GM18870 (cell line): ENCODE measurements at regions not wholly inside any gene's neighbourhood (a gene's known extent, or its start where the extent isn't known, plus 50 kb on each side); places are given as distances from the start of the nearest gene placed in this dataset.

Experiments used
- ATAC-seq: cut with Tn5 transposase; IDR thresholded peaks from one replicate; pipeline ENCODE4 v1.9.1; 2021; ENCODE audit warnings: moderate library complexity; ENCODE audit not compliant: unreplicated experiment

- ATAC-seq = no peak
These were observed 98.3 kb upstream of the ABI3BP start for GRCh38 chr3:101091489-101091888.

GRCh38 chr3:101085752-101086151, 92.5 kb upstream of the ABI3BP start:
- ATAC-seq = no peak

GRCh38 chr3:101084404-101084803, 91.2 kb upstream of the ABI3BP start:
- ATAC-seq = no peak

- no peak for ATAC-seq
These were observed 88.8 kb upstream of the ABI3BP start for GRCh38 chr3:101081999-101082398.

GRCh38 chr3:101081446-101081845, 88.2 kb upstream of the ABI3BP start:
- ATAC-seq = no peak

GRCh38 chr3:101077361-101078011, 84.3 kb upstream of the ABI3BP start:
- no peak for ATAC-seq

- no peak for ATAC-seq
These were observed 81.3 kb upstream of the ABI3BP start for GRCh38 chr3:101074518-101074917.

GRCh38 chr3:101072300-101072699, 79.1 kb upstream of the ABI3BP start:
- no peak for ATAC-seq

GRCh38 chr3:101070799-101071121, 77.5 kb upstream of the ABI3BP start:
- ATAC-seq = no peak

- ATAC-seq = peak; percentile 50
These were observed 76.9 kb upstream of the ABI3BP start for GRCh38 chr3:101069901-101070798.

- no peak for ATAC-seq
These were observed 75.8 kb upstream of the ABI3BP start for GRCh38 chr3:101068876-101069606.

- ATAC-seq = no peak
These were observed 73.5 kb upstream of the ABI3BP start for GRCh38 chr3:101066711-101067129.

GRCh38 chr3:101065962-101066361, 72.7 kb upstream of the ABI3BP start:
- no peak for ATAC-seq

- no peak for ATAC-seq
These were observed 70.2 kb upstream of the ABI3BP start for GRCh38 chr3:101063401-101063800.

- ATAC-seq = no peak
These were observed 68.1 kb upstream of the ABI3BP start for GRCh38 chr3:101061312-101061711.

GRCh38 chr3:101050866-101051265, 57.6 kb upstream of the ABI3BP start:
- no peak for ATAC-seq

GRCh38 chr3:101050046-101050445, 56.8 kb upstream of the ABI3BP start:
- ATAC-seq = no peak

GRCh38 chr3:101049532-101049931, 56.3 kb upstream of the ABI3BP start:
- ATAC-seq = no peak

GRCh38 chr3:101043687-101044078, 50.5 kb upstream of the ABI3BP start:
- ATAC-seq = no peak

GRCh38 chr3:101042996-101043686, 49.9 kb upstream of the ABI3BP start:
- no peak for ATAC-seq
